Panc1 (cell line): ENCODE measurements at regions not wholly inside any gene's neighbourhood (a gene's known extent, or its start where the extent isn't known, plus 50 kb on each side); places are given as distances from the start of the nearest gene placed in this dataset.

ENCODE experiments used
- ATAC-seq: fragments of 200-7000 bp; cut with Tn5 transposase; 2 replicates; pipeline ENCODE4 v1.9.1; 2020; ENCODE audit warnings: mild to moderate bottlenecking, moderate library complexity
- BruUV-seq: library from RNA; stranded (reverse); fragments of 400-500 nt; replicated peaks from 2 replicates; lab custom pipeline; 2021; lab: Mats Ljungman, UMichigan
- CTCF ChIA-PET: fragments of 300-600 bp; sonication (Branson Sonifier 250); formaldehyde crosslinking; loops from one replicate; lab custom pipeline; 2022; ENCODE audit warnings: antibody characterized with exemption; lab: Charles Lee
- POLR2A ChIA-PET: fragments of 300-600 bp; sonication (Branson Sonifier 250); formaldehyde crosslinking; loops from one replicate; lab custom pipeline; 2022; ENCODE audit warnings: antibody characterized with exemption; lab: Charles Lee
- DNase-seq: peaks from one replicate; pipeline ENCODE4 v3.0.0-alpha.2; 2010; ENCODE audit warnings: low read depth, low spot score
- H3K27ac ChIP-seq: 2 replicates; pipeline ENCODE4 v1.5.1; 2011; ENCODE audit warnings: mild to moderate bottlenecking, low read length, inconsistent platforms
- H3K27me3 ChIP-seq: fragments of 200-500 bp; sonication (Bioruptor generic); 2 replicates; pipeline ENCODE4 v1.6.0; 2014; ENCODE audit warnings: low read length, inconsistent platforms; ENCODE audit not compliant: control insufficient read depth, insufficient read depth
- H3K36me3 ChIP-seq: fragments of 200-500 bp; sonication (Bioruptor generic); 2 replicates; pipeline ENCODE4 v1.5.1; 2014; ENCODE audit warnings: inconsistent platforms, mild to moderate bottlenecking, low read length, moderate library complexity; ENCODE audit not compliant: control insufficient read depth, insufficient read depth
- H3K4me1 ChIP-seq: 2 replicates; pipeline ENCODE4 v1.5.1; 2011; ENCODE audit warnings: inconsistent platforms, mild to moderate bottlenecking, low read length, moderate library complexity; ENCODE audit not compliant: control insufficient read depth, insufficient read depth
- H3K4me3 ChIP-seq, 2 experiments: 2 replicates each; pipeline ENCODE4 v1.5.1; 2011 to 2012; ENCODE audit warnings: low read depth in 2 of 2, low read length in 2 of 2, mild to moderate bottlenecking in 2 of 2, inconsistent platforms in 1 of 2, moderate library complexity in 1 of 2
- H3K9me3 ChIP-seq: fragments of 200-500 bp; sonication (Bioruptor generic); 2 replicates; pipeline ENCODE4 v1.5.1; 2014; ENCODE audit warnings: low read depth, mild to moderate bottlenecking, inconsistent platforms, low read length, moderate library complexity; ENCODE audit not compliant: control insufficient read depth, insufficient read depth
- POLR2AphosphoS5 ChIP-seq: IDR thresholded peaks from 2 replicates; pipeline ENCODE4 v1.6.1; 2012; ENCODE audit warnings: mild to moderate bottlenecking, low read depth, low read length, moderate library complexity
- SIN3A ChIP-seq: IDR thresholded peaks from 2 replicates; pipeline ENCODE4 v1.6.1; 2012; ENCODE audit warnings: low read depth, mild to moderate bottlenecking, low read length, moderate library complexity, borderline replicate concordance; ENCODE audit not compliant: insufficient read depth
- TCF7L2 ChIP-seq: IDR thresholded peaks from 2 replicates; pipeline ENCODE4 v1.6.1; 2011; ENCODE audit warnings: mild to moderate bottlenecking, low read depth, low read length, inconsistent platforms
- in situ Hi-C: cut with HindIII; loops from 2 replicates; pipeline ENCODE4 v1.10.0; 2016; ENCODE audit warnings: low sequenced_read_pairs, low pct_unique_long_range_greater_than_20kb
- intact Hi-C: fragments of 100-400 bp; cut with micrococcal nuclease; formaldehyde crosslinking; loops from one replicate; pipeline ENCODE4 v1.10.0; 2022; ENCODE audit not compliant: unreplicated experiment
- TF ChIP-seq, protein P1 (sequence below): fragments of 450-650 bp; IDR thresholded peaks from 2 replicates; pipeline ENCODE4 v1.5.1; 2017; ENCODE audit warnings: mild to moderate bottlenecking
- TF ChIP-seq, protein P2 (sequence below), 2 experiments: IDR thresholded peaks; 2 replicates each; pipeline ENCODE4 v1.6.1; 2011 to 2012; ENCODE audit warnings: low read depth in 2 of 2, control low read depth in 1 of 2, low read length in 1 of 2, mild to moderate bottlenecking in 1 of 2, moderate library complexity in 1 of 2; ENCODE audit not compliant: insufficient read depth in 1 of 2

DNA sequence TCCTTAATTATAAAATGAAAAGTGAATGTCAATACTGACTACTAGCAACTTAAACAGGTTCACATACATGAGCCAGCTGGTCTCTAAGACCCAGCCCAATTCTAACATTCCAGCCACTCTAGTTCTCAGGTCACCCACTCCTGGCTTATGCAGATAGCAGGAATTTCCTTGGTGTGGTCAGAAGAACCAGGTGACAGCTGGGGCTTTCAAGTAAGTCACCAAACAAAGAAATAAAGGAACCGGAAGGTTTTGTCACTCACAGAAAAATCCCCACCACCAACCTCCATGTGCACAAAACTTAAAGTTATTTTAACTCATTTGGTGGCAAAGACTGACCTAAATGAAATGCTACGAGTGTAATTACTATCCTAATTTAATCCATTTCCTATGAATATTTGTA, 129.6 kb upstream of the CDKN3 start:
- Histone ChIP-seq H3K27ac (no peak overlapping the region), H3K4me3 (no peak overlapping the region), H3K9me3 (no peaks in the 10 kb centered on the region), H3K36me3 (no peaks in the 10 kb centered on the region; the same call in 1 of the 2 replicates), H3K4me1 (no peaks in the 10 kb centered on the region), H3K27me3 (no peaks in the 10 kb centered on the region)
- DNase-seq = no peak
- POLR2A ChIA-PET = no interaction called here
- intact Hi-C loops = no loop called here
- ATAC-seq = no peak
- CTCF ChIA-PET = no interaction called here
- TF ChIP-seq TCF7L2 (no peak), SIN3A (no peak)
- BruUV-seq = no TSS peak
- in situ Hi-C loops = no loop called here

DNA sequence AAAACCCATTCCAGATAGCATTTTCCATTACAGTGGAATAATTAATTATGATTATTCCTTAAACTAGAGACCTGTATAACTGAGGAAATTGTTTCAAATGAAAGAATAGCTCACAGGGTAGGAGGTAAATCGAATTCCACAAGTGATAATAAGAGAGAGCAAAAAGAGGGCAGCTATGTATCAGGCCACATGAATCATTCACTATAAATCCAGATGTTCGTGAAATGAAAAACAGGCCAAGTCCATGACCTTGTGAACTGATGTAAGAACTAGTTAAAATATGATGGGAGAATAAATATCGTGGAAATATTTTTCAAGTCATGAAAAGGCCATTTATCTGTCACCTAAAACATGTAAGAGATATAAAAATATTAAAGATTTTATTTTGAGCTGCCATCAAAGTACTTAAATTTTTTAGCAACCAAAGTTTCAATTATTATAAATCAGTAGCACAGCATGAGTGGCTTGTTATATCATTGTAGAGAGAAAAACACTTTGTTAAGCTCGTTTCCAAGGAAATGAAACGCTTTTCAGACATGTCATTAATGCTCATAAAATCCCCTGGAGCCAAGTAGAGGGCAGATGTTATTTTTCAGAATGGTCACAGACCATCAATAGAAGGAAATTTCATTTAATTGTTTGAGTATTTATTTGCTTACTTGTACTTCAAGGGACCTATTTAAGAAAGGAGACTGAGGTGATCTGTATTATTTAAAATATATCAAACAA, 120.6 kb upstream of the CDKN3 start:
- TF ChIP-seq, protein P1, sequence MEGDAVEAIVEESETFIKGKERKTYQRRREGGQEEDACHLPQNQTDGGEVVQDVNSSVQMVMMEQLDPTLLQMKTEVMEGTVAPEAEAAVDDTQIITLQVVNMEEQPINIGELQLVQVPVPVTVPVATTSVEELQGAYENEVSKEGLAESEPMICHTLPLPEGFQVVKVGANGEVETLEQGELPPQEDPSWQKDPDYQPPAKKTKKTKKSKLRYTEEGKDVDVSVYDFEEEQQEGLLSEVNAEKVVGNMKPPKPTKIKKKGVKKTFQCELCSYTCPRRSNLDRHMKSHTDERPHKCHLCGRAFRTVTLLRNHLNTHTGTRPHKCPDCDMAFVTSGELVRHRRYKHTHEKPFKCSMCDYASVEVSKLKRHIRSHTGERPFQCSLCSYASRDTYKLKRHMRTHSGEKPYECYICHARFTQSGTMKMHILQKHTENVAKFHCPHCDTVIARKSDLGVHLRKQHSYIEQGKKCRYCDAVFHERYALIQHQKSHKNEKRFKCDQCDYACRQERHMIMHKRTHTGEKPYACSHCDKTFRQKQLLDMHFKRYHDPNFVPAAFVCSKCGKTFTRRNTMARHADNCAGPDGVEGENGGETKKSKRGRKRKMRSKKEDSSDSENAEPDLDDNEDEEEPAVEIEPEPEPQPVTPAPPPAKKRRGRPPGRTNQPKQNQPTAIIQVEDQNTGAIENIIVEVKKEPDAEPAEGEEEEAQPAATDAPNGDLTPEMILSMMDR = no peak
- TF ChIP-seq POLR2AphosphoS5 = no peak
- TF ChIP-seq TCF7L2 = no peak
- TF ChIP-seq SIN3A = no peak
- TF ChIP-seq, protein P2, sequence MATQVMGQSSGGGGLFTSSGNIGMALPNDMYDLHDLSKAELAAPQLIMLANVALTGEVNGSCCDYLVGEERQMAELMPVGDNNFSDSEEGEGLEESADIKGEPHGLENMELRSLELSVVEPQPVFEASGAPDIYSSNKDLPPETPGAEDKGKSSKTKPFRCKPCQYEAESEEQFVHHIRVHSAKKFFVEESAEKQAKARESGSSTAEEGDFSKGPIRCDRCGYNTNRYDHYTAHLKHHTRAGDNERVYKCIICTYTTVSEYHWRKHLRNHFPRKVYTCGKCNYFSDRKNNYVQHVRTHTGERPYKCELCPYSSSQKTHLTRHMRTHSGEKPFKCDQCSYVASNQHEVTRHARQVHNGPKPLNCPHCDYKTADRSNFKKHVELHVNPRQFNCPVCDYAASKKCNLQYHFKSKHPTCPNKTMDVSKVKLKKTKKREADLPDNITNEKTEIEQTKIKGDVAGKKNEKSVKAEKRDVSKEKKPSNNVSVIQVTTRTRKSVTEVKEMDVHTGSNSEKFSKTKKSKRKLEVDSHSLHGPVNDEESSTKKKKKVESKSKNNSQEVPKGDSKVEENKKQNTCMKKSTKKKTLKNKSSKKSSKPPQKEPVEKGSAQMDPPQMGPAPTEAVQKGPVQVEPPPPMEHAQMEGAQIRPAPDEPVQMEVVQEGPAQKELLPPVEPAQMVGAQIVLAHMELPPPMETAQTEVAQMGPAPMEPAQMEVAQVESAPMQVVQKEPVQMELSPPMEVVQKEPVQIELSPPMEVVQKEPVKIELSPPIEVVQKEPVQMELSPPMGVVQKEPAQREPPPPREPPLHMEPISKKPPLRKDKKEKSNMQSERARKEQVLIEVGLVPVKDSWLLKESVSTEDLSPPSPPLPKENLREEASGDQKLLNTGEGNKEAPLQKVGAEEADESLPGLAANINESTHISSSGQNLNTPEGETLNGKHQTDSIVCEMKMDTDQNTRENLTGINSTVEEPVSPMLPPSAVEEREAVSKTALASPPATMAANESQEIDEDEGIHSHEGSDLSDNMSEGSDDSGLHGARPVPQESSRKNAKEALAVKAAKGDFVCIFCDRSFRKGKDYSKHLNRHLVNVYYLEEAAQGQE (IDR thresholded peaks at IDR 0.05; ENCODE audit: insufficient read depth in 1 of 2, low read depth in 2 of 2, low read length in 1 of 2) = no peak
- DNase-seq (no peak), ATAC-seq (no peak)
- Histone ChIP-seq H3K27ac (no peak overlapping the region), H3K27me3 (no peaks in the 10 kb centered on the region), H3K4me1 (no peaks in the 10 kb centered on the region), H3K4me3 (no peak overlapping the region), H3K36me3 (no peaks in the 10 kb centered on the region; the same call in 1 of the 2 replicates), H3K9me3 (no peaks in the 10 kb centered on the region)
- intact Hi-C loops = no loop called here
- CTCF ChIA-PET = no interaction called here
- in situ Hi-C loops = no loop called here
- no TSS peak for BruUV-seq
- POLR2A ChIA-PET = no interaction called here

DNA sequence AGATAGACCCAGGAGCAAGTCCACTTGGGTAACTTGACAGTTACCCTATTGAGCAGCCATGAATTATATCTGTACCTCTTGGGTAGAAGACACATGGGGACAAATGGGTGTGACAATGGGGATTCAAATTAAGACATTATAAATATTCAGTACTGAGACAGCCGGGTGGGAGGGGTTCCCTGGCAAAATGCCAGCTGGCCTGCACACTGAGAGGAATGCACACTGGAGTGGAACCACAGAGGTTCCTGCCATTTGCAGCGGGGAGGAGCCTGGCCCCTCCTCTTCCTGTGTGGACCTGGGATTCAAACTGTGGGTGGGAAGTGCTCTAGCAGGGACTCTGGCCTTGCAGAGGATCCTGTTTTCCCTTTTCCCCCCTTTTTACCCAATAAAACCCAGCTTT, 118.7 kb upstream of the CDKN3 start:
- CTCF ChIA-PET = no interaction called here
- no peak overlapping the region for H3K27ac ChIP-seq
- H3K4me1 ChIP-seq = no peaks in the 10 kb centered on the region
- DNase-seq (no peak), ATAC-seq (no peak)
- TF ChIP-seq, protein P2 (IDR thresholded peaks at IDR 0.05; ENCODE audit: insufficient read depth in 1 of 2, low read depth in 2 of 2, low read length in 1 of 2) = no peak
- TF ChIP-seq TCF7L2 = no peak
- TF ChIP-seq POLR2AphosphoS5 = no peak
- TF ChIP-seq, protein P1 = no peak
- TF ChIP-seq SIN3A = no peak
- intact Hi-C loops (no loop called here), in situ Hi-C loops (no loop called here)
- H3K9me3 ChIP-seq = no peaks in the 10 kb centered on the region
- no TSS peak for BruUV-seq
- H3K4me3 ChIP-seq = no peak overlapping the region
- no peaks in the 10 kb centered on the region for H3K27me3 ChIP-seq
- POLR2A ChIA-PET = no interaction called here
- H3K36me3 ChIP-seq = no peaks in the 10 kb centered on the region
